NCI-H187 (cell line): ENCODE measurements at regions not wholly inside any gene's neighbourhood (a gene's known extent, or its start where the extent isn't known, plus 50 kb on each side); places are given as distances from the start of the nearest gene placed in this dataset.
"Not testable (repeated sequence)": the region's sequence is repeated elsewhere in the genome, so short reads cannot be mapped to it uniquely, and the experiment has no call there.

Source experiments
- DNase-seq, 2 experiments: peaks; one replicate each; lab custom pipeline; 2025; lab: John Stamatoyannopoulos, UW

DNA sequence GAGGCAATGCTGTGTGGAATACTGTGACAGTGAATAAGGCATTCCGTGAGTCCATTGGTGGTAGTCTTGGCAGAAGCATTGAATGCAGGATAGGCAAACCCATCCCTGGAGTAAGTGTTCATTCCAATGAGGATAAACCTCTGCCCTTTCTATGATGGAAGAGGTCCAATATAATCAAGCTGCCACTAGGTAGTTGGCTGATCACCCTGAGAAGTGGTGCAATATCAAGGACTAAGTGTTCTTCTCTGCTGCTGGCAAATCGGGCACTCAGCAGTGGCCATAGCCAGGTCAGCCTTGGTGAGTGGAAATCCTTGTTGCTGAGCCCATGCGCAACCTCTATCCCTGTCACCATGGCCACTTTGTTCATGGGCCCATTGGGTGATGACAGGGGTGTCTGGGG, 70.1 kb downstream of the FBXO4 start:
- no peak for DNase-seq

DNA sequence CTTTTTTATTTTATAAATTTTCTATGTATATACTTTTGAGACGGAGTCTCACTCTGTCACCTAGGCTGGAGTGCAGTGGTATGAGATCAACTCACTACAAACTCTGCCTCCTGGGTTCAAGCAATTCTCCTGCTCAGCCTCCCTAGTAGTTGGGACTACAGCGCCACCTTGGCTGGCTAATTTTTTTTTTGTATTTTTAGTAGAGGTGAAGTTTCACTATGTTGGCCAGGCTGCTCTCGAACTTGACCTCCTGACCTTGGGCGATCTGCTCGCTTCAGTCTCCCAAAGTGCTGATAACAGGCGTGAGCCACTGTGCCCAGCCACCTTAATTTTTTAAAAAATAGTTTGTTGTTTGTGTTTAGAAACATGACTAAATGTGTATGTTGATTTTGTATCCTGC, 76.6 kb downstream of the FBXO4 start:
- DNase-seq = no peak

DNA sequence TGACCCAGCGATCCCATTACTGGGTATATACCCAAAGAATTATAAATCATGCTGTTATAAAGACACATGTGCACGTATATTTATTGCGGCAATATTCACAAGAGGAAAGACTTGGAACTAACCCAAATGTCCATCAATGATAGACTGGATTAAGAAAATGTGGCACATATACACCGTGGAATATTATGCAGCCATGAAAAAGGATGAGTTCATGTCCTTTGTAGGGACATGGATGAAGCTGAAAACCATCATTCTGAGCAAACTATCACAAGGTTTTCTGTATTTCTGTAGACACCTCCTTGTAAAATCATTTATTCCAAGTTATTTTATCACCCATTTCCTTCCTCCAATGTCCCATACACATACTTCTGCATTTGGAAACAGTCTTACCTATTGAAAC, 78.8 kb downstream of the FBXO4 start:
- not testable (repeated sequence) for DNase-seq

DNA sequence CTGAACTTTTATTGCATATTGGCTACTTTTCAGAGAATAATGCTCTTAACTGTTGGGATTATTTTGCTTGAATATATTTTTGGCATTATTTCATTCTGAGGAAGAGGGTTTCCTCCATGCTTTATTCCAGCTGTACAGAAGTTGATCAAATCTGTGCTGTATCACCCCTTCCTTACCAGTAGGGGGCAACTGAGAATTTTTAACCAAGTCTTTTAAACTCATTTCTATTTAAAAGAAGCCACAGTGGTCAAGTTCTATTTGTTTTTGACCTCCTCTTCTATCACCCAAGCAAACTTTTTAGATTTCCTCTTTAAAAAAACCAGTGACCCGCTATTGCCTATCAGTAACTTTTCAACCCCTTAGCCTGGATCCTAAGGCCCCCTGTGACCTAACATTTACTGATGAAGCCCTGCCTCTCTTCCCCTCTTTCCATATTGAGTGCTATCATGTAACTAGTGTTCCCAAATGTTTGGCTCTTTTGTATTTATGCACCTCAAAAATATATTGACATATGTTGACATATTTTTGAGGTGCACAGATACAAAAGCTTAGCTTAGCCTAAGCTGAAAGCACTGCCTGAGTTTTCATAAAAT, 80.6 kb downstream of the FBXO4 start:
- DNase-seq = no peak

DNA sequence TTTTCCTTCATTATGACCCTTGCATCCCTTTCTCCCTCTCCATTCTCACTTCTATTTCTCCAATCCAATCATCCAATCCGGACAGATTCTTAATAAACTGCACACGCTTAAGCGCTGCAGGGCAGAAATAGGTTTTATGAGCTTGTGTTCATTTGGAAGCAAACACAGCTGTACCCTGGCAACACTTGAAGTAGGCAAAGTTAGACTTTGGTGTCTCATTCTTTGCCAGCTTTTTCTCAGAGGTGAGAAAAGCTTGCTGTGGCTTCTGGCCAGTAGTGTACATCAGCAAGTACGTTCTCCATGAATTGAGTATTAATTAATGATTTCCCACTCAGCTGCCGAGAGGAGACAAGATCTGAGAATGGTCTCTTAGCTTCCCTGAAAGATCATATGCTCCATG, 88.5 kb downstream of the FBXO4 start:
- DNase-seq = no peak

DNA sequence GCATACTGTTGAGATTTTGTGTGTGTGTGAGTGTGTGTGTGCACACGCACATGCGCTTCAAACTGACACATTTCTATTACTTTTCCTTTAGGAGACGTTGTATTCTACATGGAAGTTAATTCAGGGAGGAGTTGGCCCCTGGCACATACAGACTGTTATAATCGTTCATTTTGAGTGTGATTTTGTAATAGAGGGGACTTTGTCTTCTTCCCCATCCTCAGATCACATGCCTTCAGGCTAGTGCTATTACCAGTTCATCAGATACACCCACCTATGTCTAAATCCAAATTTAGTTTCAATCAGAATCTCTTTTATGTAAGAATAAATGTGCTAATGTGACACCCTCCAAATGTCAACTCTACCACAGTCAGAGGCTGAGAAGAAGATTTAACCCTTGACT, 90.2 kb downstream of the FBXO4 start:
- DNase-seq = no peak

DNA sequence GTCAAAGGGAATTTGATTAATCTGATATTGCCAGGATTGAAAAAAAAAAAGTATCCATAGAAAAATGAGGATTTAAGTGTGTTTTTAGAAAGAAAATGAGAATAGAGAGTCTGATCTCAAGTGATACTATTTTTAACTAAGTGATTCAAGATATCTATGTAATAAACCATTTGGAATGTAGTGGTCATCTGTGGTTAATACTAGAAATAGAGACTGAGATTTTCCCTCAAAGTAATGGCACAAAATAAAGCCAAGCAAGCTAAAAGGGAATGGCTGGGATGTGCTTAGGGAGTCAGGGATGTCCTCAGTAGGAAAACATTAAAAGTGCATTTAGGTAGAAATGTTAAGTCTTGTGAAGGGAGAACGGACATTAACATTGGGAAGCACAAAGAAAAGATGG, 90.6 kb downstream of the FBXO4 start:
- no peak for DNase-seq

DNA sequence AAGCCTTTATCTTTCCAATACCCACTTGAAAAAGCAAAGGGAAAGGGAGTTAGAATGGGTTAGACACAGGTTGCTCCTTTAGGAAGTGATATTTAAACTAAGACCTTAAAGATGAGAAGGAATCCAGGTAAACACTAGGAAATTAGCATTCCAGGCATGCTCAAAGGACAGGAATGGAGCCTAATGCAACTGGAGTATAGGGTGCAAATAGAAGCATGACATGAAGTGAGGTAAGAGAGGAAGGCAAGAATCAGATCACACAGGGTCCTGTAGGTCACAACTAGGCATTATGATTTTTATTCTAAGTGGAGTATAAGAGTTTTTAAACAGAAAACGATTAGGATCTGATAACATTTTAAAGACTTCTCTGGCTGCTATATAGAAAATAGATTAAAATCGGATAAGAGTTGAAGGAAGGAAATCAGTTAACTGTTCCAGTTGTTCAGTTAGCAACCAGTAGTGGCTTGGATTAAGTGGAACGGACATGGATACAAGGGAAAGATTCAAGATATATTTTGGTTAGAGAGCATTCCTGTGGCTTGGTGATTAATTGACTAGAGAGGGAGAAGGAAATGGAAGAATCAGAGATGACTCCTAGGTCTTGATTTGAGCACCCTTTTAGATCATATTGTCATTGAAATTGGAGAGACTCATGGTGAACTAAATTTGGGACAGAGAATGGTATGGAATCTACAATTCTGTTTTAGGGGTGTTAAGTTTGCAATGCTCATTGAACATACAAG, 95.9 kb downstream of the FBXO4 start:
- DNase-seq = no peak

DNA sequence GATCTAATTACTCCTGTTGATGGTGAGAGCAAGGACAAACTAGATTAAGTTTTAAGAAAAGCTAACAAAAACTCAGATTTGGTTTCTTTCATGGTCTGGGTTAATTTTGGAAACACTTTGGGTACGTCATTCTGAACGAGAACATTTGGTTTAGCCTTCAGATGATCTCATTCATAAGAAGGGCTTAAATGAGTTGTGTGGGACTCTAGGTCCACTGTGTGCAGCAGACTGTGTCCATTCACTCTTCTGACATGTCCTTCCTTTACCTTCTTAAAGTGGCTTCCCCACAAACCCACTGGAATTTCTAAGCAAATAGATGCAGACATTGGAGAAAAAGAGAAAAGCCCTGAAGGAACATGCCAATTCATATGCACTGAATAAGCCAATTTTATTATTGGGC, 96.8 kb downstream of the FBXO4 start:
- DNase-seq = no peak

DNA sequence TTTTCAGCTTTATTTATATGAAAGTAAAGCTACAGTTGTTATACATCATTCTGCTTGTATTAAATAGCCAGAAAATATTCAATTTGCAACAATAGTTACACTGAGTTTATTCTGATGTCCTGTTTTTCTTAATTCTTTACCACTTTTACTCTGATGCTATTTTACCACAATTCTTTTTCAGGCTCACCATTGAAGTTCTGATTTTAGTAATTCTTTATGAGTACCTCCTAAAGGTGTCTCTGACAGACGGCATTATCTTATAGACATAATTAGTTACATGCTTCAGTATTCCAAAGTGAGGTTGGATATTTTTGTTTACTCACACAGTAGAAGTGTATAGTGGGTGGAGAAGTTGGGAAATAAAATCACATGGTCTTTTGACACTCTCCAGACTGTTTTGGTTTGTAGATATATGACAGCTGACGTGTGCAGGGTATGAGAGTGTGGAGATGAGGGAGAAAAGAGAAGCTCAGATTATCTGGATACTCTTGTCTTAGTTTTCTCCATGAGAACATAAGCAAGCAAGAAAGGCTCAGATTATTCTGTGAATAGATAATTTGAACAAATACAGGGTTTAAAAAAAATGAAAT, 97.4 kb downstream of the FBXO4 start:
- DNase-seq = no peak

DNA sequence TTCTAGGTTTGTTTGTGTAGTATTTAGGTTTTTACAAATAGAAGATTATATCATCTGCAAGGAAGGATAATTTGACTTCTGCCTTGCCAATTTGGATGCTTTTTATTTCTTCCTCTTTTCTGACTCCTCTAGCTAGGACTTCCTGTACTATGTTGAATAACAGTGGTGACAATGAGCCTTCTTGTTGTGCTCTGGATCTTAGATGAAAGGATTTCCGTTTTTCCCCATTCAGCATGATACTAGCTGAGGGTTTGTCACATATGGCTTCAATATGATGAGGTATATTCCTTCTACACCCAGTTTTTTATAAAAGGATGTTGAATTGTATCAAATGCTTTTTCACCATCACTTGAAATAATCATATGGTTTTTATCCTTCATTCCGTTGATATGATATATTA, 101.4 kb downstream of the FBXO4 start:
- DNase-seq = no peak

DNA sequence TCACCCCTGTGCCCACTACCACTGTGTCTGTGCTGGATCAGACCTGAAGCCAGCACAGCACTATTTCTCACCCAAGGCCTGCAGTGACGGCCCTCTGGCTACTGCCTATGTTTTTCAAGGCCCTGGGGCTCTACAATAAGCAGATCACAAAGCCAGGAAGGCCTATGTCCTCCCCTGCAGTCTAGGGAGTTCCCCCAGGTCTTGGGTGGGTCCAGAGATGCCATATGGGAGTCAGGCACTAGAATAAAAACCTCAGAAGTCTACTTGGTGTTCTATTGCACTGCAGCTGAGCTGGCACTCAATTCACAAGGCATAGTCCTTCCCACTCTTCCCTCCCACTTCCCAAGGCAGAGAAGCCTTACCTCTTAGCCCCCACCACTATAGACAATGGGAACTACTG, 107.1 kb downstream of the FBXO4 start:
- DNase-seq = no peak

DNA sequence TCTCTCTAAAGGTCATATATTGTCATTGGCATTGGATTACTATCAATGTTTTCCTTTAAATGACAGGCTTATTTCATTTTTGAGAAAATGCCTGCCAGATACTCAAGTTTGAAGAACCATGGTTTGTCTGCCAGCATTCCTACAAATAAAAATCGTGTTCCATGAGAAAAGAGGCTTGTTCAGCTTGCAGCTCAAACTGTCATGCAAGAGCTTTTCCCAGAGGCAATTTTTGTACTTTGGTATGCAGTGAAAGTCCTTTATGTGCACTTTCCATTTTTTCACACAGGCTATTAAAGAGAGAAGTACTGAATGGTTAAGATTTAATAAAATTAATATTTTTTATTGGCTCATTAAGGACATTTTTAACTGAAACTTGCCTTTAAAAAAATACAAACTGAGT, 110.4 kb downstream of the FBXO4 start:
- DNase-seq = no peak

DNA sequence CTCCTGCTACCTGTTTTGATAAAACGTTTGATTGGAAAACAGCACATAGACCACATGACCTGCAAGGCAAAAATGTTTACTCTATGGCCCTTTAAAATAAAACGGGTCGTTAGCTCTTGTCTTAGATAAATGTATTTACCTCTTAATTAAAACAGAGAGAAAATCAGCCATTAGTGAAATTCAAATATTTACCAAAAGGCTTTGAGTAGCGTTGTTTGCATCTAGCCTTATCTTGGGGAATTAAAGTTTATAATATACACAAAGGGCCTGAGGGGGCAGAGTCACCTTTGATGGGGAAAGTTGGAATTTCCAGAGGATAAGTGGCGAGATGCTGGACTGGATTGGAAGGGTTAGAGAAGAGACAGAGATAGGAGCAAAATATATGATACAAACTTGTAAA, 111.3 kb downstream of the FBXO4 start:
- DNase-seq = no peak

DNA sequence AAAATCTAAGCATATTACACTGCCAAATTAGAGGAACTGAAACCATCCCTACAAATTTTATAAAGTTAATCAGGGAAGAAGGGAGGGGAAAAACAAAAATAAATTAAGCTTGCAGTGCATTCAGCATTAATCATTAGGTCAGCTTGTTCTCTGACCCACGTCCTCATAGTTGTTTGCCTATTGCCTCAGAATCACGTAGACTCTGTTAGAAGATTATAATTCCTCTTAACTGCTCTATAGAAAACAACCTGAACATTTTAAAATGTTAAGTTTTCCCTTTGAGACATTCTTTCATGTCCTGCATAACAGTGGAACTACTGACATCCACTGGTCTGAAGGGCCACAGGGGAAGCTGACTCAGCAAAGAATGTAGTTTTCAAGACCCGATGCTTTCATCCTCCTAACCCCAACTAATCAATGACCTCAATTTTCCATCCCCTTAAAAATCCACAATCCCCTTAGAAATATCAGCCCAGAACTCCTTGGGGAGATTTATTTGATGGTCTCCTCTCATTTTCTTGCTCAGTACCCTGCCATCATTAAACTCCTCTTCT, 112.4 kb downstream of the FBXO4 start:
- DNase-seq = no peak

DNA sequence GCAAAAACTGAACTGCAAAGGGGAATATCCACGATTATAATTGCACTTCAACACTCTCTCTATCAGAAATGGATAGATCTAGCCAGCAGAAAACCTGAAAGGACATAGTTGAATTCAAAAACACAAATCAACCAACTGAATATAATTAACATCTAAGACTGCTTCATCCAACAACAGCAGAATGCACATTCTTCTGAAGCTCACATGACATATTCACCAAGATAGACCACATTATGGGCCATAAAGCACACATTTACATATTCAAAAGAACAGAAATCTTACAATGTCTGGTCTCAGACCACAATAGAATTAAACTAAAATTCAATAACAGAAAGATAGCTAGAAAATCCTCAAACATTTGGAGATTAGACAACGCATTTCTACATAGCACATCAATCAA, 118.3 kb downstream of the FBXO4 start:
- no peak for DNase-seq

DNA sequence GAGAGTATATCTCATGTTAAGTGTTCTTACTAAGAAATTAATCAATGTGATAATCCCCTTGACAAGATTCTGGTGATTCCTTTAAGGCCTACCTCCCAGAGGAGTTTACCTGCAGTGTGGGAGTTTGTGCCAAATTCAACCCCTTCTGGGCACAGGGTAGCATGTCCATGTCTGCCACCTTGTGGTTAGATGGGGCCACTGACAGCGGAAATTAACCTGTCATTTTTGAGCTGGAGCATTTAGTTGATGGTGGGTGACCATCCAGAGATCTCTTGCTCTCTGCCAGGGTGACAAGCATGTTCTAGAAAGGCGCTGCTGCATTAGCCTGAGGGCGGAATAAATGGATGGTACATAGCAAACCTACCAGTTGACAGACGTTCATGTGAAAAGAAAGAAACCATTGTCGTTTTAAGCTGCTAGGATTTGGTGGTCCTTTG, 132.2 kb downstream of the FBXO4 start:
- peak; percentile 2 to 16 for DNase-seq

DNA sequence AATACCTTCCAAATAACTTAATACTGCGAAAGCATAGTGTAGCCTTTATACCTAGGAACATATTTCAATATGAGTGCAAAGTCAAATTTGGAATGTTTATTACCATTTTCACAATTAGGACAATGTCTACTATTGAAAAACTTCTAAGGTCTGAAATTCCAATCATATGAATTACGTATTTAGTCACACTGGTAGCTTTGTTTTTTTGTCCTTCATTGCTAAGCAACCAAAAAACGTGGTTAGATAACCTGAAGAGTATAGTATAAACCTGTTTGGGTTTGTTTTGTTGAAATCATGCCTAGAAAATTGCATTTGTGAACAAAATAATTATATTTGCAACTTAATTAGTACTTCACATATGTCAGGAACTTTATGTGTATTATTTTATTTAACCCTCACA, 134.2 kb downstream of the FBXO4 start:
- no peak for DNase-seq

DNA sequence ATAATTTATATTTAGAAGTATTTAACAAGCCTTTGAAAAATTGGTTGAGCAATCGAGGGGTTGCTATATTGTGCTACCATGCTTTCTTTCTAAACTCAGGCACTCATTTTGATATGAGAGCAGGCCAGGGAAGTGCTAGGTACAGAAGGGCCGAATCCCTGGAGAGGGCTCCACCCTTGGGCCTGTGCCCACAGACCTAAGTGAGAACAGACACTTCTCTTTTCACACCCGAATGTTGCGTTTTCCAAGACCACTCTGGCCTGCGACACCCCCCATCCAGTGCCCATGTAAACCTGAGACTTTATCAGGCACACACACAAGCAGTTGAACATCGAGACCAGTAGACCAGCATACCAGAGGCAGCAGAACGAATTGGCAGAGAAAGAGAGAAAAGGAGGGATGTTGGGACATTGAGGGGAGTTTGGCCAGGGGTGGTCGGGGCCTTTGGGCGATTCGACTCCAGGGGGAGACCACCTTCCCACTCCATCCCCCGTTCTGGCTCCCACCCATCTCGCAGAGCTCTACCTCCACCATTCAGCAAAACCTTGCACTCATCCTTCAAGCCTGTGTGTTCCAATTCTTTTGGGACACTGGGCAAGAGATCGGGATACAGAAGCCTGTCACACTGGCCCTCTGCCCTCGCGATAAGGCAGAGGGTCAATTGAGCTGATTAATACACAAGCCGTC, 134.8 kb downstream of the FBXO4 start:
- no peak for DNase-seq

DNA sequence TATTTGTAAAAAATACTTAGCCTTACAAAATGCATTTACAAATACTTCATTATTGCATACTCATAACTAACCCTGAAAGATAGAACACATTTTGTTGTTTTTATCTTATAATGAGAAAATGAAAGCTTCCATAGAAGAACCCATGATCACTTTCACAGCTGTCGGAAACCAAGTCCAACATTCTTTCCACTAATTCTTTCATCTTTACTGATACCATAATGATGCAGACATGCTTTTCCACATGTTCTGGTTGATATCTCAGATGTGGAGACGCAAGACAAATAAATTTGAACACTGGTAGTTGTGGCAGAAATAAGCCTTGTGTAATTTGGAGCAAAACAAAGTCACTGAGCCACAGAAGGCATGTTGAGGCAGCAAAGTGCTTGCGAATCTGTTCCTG, 136.0 kb downstream of the FBXO4 start:
- no peak for DNase-seq

DNA sequence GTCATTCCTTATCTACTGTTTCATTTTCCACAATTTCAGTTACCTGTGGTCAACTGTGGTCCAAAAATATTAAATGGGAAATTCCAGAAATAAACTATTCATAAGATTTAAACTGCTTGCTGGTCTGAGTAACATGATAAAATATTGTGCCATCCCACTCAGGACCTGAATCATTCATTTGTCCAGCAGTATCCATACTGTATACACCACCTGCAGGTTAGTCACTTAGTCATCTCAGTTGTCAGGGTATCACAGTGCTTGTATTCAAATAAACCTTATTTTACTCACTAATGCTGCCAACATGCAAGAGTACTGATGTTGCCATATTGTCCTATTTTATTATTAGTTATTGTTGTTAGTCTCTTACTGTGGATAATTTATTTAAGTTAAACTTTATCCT, 139.7 kb downstream of the FBXO4 start:
- no peak for DNase-seq

DNA sequence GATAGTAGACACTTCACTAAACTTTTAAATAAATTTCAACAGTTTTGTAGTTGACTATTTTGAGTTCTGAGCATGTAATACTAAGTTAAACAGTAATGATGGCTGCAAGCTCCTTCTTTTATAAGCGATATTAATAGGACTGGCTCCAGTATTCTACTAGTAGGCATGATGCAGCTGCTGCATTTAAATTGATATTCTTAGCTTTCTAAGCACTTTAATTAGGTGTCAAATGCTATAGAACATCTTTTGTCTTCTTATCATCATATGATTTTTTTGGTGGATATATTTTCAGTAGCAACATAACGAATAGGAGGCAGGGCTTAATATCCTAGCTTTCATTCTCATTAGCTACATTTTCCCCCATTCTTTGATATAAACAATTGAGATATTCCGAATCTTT, 141.1 kb downstream of the FBXO4 start:
- DNase-seq = no peak

DNA sequence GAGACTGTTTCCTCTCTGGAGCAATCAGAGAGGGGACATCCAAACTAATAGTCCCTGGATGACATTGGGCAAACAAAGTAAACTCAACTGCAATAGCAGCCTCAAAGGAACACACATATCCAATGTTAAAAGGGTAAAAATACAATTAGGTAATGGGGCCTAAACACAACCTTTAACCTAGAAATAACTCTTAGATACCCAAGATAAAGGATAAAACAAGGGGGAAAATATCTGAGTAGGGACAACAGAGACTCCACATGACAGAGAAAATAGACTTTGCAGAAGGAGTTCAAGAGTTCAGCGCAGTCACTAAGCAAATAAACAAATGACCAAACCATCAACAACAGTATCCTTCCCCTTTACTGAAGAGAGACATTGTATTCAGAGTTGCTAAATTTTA, 149.3 kb downstream of the FBXO4 start:
- no peak for DNase-seq
